HepG2 (cell line): ENCODE measurements at regions not wholly inside any gene's neighbourhood (a gene's known extent, or its start where the extent isn't known, plus 50 kb on each side); places are given as distances from the start of the nearest gene placed in this dataset.

Experiments
- ATAC-seq: fragments of 200-7000 bp; cut with Tn5 transposase; 3 replicates; pipeline ENCODE4 v1.9.1; 2020; ENCODE audit warnings: mild to moderate bottlenecking, moderate library complexity
- BruUV-seq: library from RNA; stranded (reverse); fragments of 400-500 nt; replicated peaks from 2 replicates; lab custom pipeline; 2021; lab: Mats Ljungman, UMichigan
- CTCF ChIA-PET: fragments of 300-600 bp; formaldehyde crosslinking; extraction: SDS; loops from one replicate; lab custom pipeline; 2021; ENCODE audit warnings: low total read pairs, inconsistent platforms, low intra/inter-chr PET ratio; lab: Yijun Ruan, JAX
- POLR2A ChIA-PET: fragments of 350-600 bp; sonication (Branson Sonifier 250); formaldehyde crosslinking; loops from one replicate; lab custom pipeline; 2020; ENCODE audit warnings: antibody characterized with exemption, inconsistent platforms; lab: Yijun Ruan, JAX
- DNase-seq: peaks from one replicate; pipeline ENCODE4 v3.0.0-alpha.2; 2015; ENCODE audit warnings: low spot score
- FAIRE-seq: peaks from 3 replicates; lab custom pipeline; 2011; peaks lifted over from hg19 to GRCh38; lab: Jason Lieb, UNC
- H2AFZ ChIP-seq: one replicate; pipeline ENCODE4 v1.6.1; 2011; ENCODE audit warnings: low read length, inconsistent platforms
- H3K27ac ChIP-seq: fragments of 300-600 bp; 3 replicates; pipeline ENCODE4 v1.8.0; 2011; ENCODE audit warnings: mixed run types, mild to moderate bottlenecking, mixed read lengths, low read length, inconsistent platforms; ENCODE audit not compliant: insufficient read depth; ENCODE audit errors: extremely low read length
- H3K27me3 ChIP-seq, 2 experiments: fragments of 200-600 bp in 1 of 2; 2 replicates in 1 of 2; 3 replicates in 1 of 2; pipeline versions ENCODE4 v1.6.0 to v1.8.0; 2011; ENCODE audit warnings: low read length in 2 of 2, mild to moderate bottlenecking in 2 of 2, moderate library complexity in 2 of 2, inconsistent platforms in 1 of 2; ENCODE audit not compliant: insufficient read depth in 2 of 2, control insufficient read depth in 1 of 2
- H3K36me3 ChIP-seq, 2 experiments: fragments of 200-600 bp in 1 of 2; replicated peaks in 1 of 2; 2 replicates in 1 of 2; 3 replicates in 1 of 2; pipeline versions ENCODE4 v1.5.1 to v1.8.0; 2011; ENCODE audit warnings: low read length in 2 of 2, inconsistent platforms in 1 of 2; ENCODE audit not compliant: insufficient read depth in 2 of 2, control insufficient read depth in 1 of 2
- H3K4me1 ChIP-seq: 2 replicates; pipeline ENCODE4 v1.5.1; 2012; ENCODE audit warnings: low read length, inconsistent platforms; ENCODE audit not compliant: insufficient read depth
- H3K4me2 ChIP-seq: 2 replicates; pipeline ENCODE4 v1.6.0; 2011; ENCODE audit warnings: low read depth, low read length, inconsistent platforms
- H3K4me3 ChIP-seq, 3 experiments: fragments of 200-600 bp in 1 of 3; sonication (generic), shearing (Covaris generic) in 1 of 3; replicated peaks in 1 of 3; 2 replicates each; pipeline ENCODE4 v1.5.1; 2011 to 2016; ENCODE audit warnings: low read length in 3 of 3, inconsistent platforms in 2 of 3, low read depth in 2 of 3, mild to moderate bottlenecking in 2 of 3, control low read depth in 1 of 3, mixed read lengths in 1 of 3; ENCODE audit not compliant: insufficient read depth in 1 of 3
- H3K79me2 ChIP-seq: one replicate; pipeline ENCODE4 v1.6.1; 2011; ENCODE audit warnings: low read length, inconsistent platforms; ENCODE audit not compliant: insufficient read depth
- H3K9ac ChIP-seq: 2 replicates; pipeline ENCODE4 v1.6.0; 2011; ENCODE audit warnings: mild to moderate bottlenecking, low read depth, low read length, inconsistent platforms; ENCODE audit not compliant: insufficient read depth
- H3K9me3 ChIP-seq: 2 replicates; pipeline ENCODE4 v1.5.1; 2012; ENCODE audit warnings: mild to moderate bottlenecking, low read length
- H4K20me1 ChIP-seq: 2 replicates; pipeline ENCODE4 v1.6.0; 2011; ENCODE audit warnings: inconsistent platforms, mild to moderate bottlenecking, low read length, moderate library complexity; ENCODE audit not compliant: insufficient read depth
- NFE2L2 ChIP-seq: fragments of 150-350 bp; IDR thresholded peaks from 2 replicates; pipeline ENCODE4 v1.6.1; 2014; ENCODE audit warnings: low read length
- RBM22 ChIP-seq: fragments of 200-400 bp; formaldehyde crosslinking; optimal IDR thresholded peaks from 2 replicates; pipeline ENCODE3; 2017; ENCODE audit warnings: mild to moderate bottlenecking, low read length, moderate library complexity
- ZBTB37 ChIP-seq: sonication (generic); formaldehyde crosslinking; IDR thresholded peaks from 2 replicates; pipeline ENCODE4 v1.4.0; 2020; ENCODE audit warnings: mild to moderate bottlenecking, missing genetic modification reagents
- ZNF143 ChIP-seq: sonication (generic); formaldehyde crosslinking; IDR thresholded peaks from 2 replicates; pipeline ENCODE4 v1.4.0; 2020; ENCODE audit warnings: missing genetic modification reagents
- ZNF280D ChIP-seq: sonication (generic); formaldehyde crosslinking; IDR thresholded peaks from 2 replicates; pipeline ENCODE4 v1.5.1; 2020; ENCODE audit warnings: mild to moderate bottlenecking, missing genetic modification reagents
- ZNF549 ChIP-seq: sonication (generic); formaldehyde crosslinking; IDR thresholded peaks from 2 replicates; pipeline ENCODE4 v1.5.0; 2020; ENCODE audit warnings: missing genetic modification reagents
- ZNF557 ChIP-seq: sonication (generic); formaldehyde crosslinking; IDR thresholded peaks from 2 replicates; pipeline ENCODE4 v1.4.0; 2020; ENCODE audit warnings: missing genetic modification reagents
- ZNF570 ChIP-seq: sonication (generic); formaldehyde crosslinking; IDR thresholded peaks from 2 replicates; pipeline ENCODE4 v1.4.0; 2020; ENCODE audit warnings: mild to moderate bottlenecking, missing genetic modification reagents, borderline replicate concordance
- ZNF768 ChIP-seq: sonication (generic); formaldehyde crosslinking; IDR thresholded peaks from 2 replicates; pipeline ENCODE4 v1.4.0; 2020; ENCODE audit warnings: missing genetic modification reagents
- ZNF792 ChIP-seq: IDR thresholded peaks from 2 replicates; pipeline ENCODE4 v1.6.1; 2016
- ZNF878 ChIP-seq: sonication (generic); formaldehyde crosslinking; IDR thresholded peaks from 2 replicates; pipeline ENCODE4 v1.8.1; 2023; ENCODE audit warnings: mild to moderate bottlenecking, missing genetic modification reagents, moderate library complexity
- WGBS: methylation state at CpG from one replicate; pipeline ENCODE4 v1.1.6; 2017; ENCODE audit warnings: low lambda C conversion rate; 5-methylcytosine and 5-hydroxymethylcytosine counted together
- in situ Hi-C: cut with HindIII; loops from 2 replicates; pipeline ENCODE4 v1.10.0; 2017; ENCODE audit warnings: low pct_unique_long_range_greater_than_20kb; ENCODE audit not compliant: extremely low pct_ligation_motif_present
- intact Hi-C: fragments of 100-400 bp; cut with micrococcal nuclease; formaldehyde crosslinking; loops from one replicate; pipeline ENCODE4 v1.10.0; 2022; ENCODE audit not compliant: unreplicated experiment
- TF ChIP-seq, protein P1 (sequence below): sonication (generic); formaldehyde crosslinking; IDR thresholded peaks from 2 replicates; pipeline ENCODE4 v1.5.1; 2020; ENCODE audit warnings: mild to moderate bottlenecking, moderate library complexity, missing genetic modification reagents

- ChIA-PET POLR2A (no interaction called here), CTCF (no interaction called here)
- DNase-seq (no peak), ATAC-seq (no peak), FAIRE-seq (no peak)
- H3K79me2 ChIP-seq, result no peaks in the 10 kb centered on the region
- no peak overlapping the region for H2AFZ ChIP-seq
- H3K36me3 ChIP-seq, result no peaks in the 10 kb centered on the region
- no TSS peak for BruUV-seq
- intact Hi-C loops (no loop called here), in situ Hi-C loops (no loop called here)
- H4K20me1 ChIP-seq, result no peaks in the 10 kb centered on the region; the same call in 1 of the 2 replicates
- no peaks in the 10 kb centered on the region for H3K4me1 ChIP-seq
- H3K27ac ChIP-seq, result no peak overlapping the region
- no peak overlapping the region for H3K4me3 ChIP-seq
- 18% methylated on average over 6 of the region's 6 CpGs for WGBS
- H3K9me3 ChIP-seq, result no peaks in the 10 kb centered on the region
- no peak overlapping the region for H3K4me2 ChIP-seq
- H3K27me3 ChIP-seq, result no peaks in the 10 kb centered on the region
- no peak overlapping the region for H3K9ac ChIP-seq
- TF ChIP-seq ZNF570 (CRISPR knock-in tag) (no peak), ZBTB37 (CRISPR knock-in tag) (no peak), ZNF768 (no peak), ZNF792 (no peak), NFE2L2 (no peak)
Observed at GRCh38 chr3:86178095-86178494, 812.9 kb downstream of the VGLL3 start.

- POLR2A ChIA-PET, result no interaction called here
- no TSS peak for BruUV-seq
- ATAC-seq, result no peak
- Histone ChIP-seq H4K20me1 (no peaks in the 10 kb centered on the region), H3K36me3 (no peaks in the 10 kb centered on the region), H3K79me2 (no peaks in the 10 kb centered on the region), H3K27me3 (no peaks in the 10 kb centered on the region), H3K9me3 (no peaks in the 10 kb centered on the region), H3K4me3 (no peak overlapping the region), H3K27ac (no peak overlapping the region), H3K4me2 (no peak overlapping the region), H3K4me1 (no peaks in the 10 kb centered on the region), H3K9ac (no peak overlapping the region), H2AFZ (no peak overlapping the region)
- in situ Hi-C loops (no loop called here), intact Hi-C loops (no loop called here)
- 0% methylated on average over 3 of the region's 3 CpGs for WGBS
- CTCF ChIA-PET, result no interaction called here
- FAIRE-seq, result no peak
- no peak for DNase-seq
- TF ChIP-seq ZNF143 (no peak), ZNF878 (CRISPR knock-in tag) (no peak), RBM22 (no peak), ZNF557 (CRISPR knock-in tag) (no peak), ZNF549 (CRISPR knock-in tag) (no peak), ZNF280D (CRISPR knock-in tag) (no peak)
- TF ChIP-seq, protein P1, sequence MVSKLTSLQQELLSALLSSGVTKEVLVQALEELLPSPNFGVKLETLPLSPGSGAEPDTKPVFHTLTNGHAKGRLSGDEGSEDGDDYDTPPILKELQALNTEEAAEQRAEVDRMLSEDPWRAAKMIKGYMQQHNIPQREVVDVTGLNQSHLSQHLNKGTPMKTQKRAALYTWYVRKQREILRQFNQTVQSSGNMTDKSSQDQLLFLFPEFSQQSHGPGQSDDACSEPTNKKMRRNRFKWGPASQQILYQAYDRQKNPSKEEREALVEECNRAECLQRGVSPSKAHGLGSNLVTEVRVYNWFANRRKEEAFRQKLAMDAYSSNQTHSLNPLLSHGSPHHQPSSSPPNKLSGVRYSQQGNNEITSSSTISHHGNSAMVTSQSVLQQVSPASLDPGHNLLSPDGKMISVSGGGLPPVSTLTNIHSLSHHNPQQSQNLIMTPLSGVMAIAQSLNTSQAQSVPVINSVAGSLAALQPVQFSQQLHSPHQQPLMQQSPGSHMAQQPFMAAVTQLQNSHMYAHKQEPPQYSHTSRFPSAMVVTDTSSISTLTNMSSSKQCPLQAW (CRISPR knock-in tag), result no peak
Observed at GRCh38 chr3:86176445-86176784, 814.5 kb downstream of the VGLL3 start.
